ENCODE measurements at regions not wholly inside any gene's neighbourhood (a gene's known extent, or its start where the extent isn't known, plus 50 kb on each side); places are given as distances from the start of the nearest gene placed in this dataset.

DNA sequence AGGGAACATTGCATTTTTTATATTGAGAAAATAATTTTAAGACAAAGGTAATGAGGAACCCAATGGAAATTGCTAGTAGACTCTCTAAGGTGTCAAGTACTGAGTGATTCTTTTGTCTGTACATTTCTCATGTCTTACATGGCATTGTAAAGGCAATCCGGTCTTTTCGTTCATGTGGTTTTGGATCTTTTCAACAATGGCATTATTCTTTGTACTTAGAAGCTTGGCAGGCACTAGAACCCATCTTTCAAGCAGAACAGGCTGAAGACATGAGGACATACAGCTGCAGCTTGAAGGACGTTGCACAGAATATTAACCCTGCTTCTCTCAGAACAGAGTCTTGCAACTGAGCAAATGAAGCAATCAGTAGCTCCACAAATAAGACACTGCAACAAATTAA is 231.5 kb upstream of the ZFHX3 start:
- TF ChIP-seq, protein P1, sequence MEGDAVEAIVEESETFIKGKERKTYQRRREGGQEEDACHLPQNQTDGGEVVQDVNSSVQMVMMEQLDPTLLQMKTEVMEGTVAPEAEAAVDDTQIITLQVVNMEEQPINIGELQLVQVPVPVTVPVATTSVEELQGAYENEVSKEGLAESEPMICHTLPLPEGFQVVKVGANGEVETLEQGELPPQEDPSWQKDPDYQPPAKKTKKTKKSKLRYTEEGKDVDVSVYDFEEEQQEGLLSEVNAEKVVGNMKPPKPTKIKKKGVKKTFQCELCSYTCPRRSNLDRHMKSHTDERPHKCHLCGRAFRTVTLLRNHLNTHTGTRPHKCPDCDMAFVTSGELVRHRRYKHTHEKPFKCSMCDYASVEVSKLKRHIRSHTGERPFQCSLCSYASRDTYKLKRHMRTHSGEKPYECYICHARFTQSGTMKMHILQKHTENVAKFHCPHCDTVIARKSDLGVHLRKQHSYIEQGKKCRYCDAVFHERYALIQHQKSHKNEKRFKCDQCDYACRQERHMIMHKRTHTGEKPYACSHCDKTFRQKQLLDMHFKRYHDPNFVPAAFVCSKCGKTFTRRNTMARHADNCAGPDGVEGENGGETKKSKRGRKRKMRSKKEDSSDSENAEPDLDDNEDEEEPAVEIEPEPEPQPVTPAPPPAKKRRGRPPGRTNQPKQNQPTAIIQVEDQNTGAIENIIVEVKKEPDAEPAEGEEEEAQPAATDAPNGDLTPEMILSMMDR (conservative IDR thresholded peaks at IDR 0.05; ENCODE audit: low read length): no peak
- TF ChIP-seq EZH2phosphoT487 (IDR thresholded peaks at IDR 0.05; ENCODE audit: borderline replicate concordance, low read depth, low read length): no peak

Measured in OCI-LY7 (cell line).